K562 (cell line): ENCODE measurements at regions not wholly inside any gene's neighbourhood (a gene's known extent, or its start where the extent isn't known, plus 50 kb on each side); places are given as distances from the start of the nearest gene placed in this dataset.

Experiments
- ATAC-seq: fragments of 200-7000 bp; cut with Tn5 transposase; 3 replicates; pipeline ENCODE4 v1.9.1; 2020; ENCODE audit warnings: moderate library complexity
- BruUV-seq: library from RNA; stranded (reverse); fragments of 400-500 nt; replicated peaks from 2 replicates; lab custom pipeline; 2021; lab: Mats Ljungman, UMichigan
- CTCF ChIA-PET: fragments of 300-600 bp; formaldehyde crosslinking; extraction: SDS; loops from one replicate; lab custom pipeline; 2021; ENCODE audit warnings: low intra/inter-chr PET ratio; lab: Yijun Ruan, JAX
- POLR2A ChIA-PET: fragments of 300-600, 350-650 bp; sonication (Branson Sonifier 250); formaldehyde crosslinking; extraction: SDS; loops from one replicate; lab custom pipeline; 2021; ENCODE audit warnings: antibody characterized with exemption, inconsistent platforms; lab: Yijun Ruan, JAX
- DNase-seq, 4 experiments: peaks; one replicate each; pipeline versions ENCODE4 v3.0.0 to v3.0.0-alpha.2; 2011 to 2018; ENCODE audit warnings: low spot score in 3 of 4, mixed read lengths in 3 of 4; ENCODE audit errors: extremely low read depth in 1 of 4
- FAIRE-seq: peaks from 2 replicates; lab custom pipeline; 2011; peaks lifted over from hg19 to GRCh38; lab: Jason Lieb, UNC
- H2AFZ ChIP-seq: 2 replicates; pipeline ENCODE4 v1.6.0; 2011; ENCODE audit warnings: low read depth, low read length, control low read depth, inconsistent platforms
- H3K27ac ChIP-seq: fragments of 200-600 bp; 3 replicates; pipeline ENCODE4 v1.8.0; 2011; ENCODE audit warnings: low read depth, mild to moderate bottlenecking, control low read depth, inconsistent platforms, low read length, moderate library complexity, mixed read lengths; ENCODE audit errors: extremely low read depth
- H3K27me3 ChIP-seq, 2 experiments: fragments of 300-600 bp in 1 of 2; 2 replicates in 1 of 2; 3 replicates in 1 of 2; pipeline versions ENCODE4 v1.6.0 to v1.8.0; 2011; ENCODE audit warnings: inconsistent platforms in 2 of 2, low read length in 2 of 2, mild to moderate bottlenecking in 1 of 2, mixed read lengths in 1 of 2, moderate library complexity in 1 of 2; ENCODE audit not compliant: control insufficient read depth in 2 of 2, insufficient read depth in 2 of 2
- H3K36me3 ChIP-seq: fragments of 300-600 bp; 3 replicates; pipeline ENCODE4 v1.8.0; 2011; ENCODE audit warnings: mild to moderate bottlenecking, low read length, inconsistent platforms; ENCODE audit not compliant: control insufficient read depth, insufficient read depth
- H3K4me1 ChIP-seq, 2 experiments: fragments of 200-600 bp in 1 of 2; replicated peaks in 1 of 2; 2 replicates in 1 of 2; 3 replicates in 1 of 2; pipeline versions ENCODE4 v1.5.1 to v1.8.0; 2011; ENCODE audit warnings: inconsistent platforms in 2 of 2, low read length in 2 of 2, mild to moderate bottlenecking in 1 of 2, mixed read lengths in 1 of 2, moderate library complexity in 1 of 2; ENCODE audit not compliant: control insufficient read depth in 2 of 2, insufficient read depth in 2 of 2
- H3K4me2 ChIP-seq: 2 replicates; pipeline ENCODE4 v1.6.1; 2011; ENCODE audit warnings: low read length, control low read depth, inconsistent platforms, mixed read lengths; ENCODE audit not compliant: insufficient read depth
- H3K4me3 ChIP-seq: fragments of 200-600 bp; sonication (generic), shearing (Covaris generic); 2 replicates; pipeline ENCODE4 v1.5.1; 2016; ENCODE audit warnings: control low read depth, inconsistent platforms
- H3K79me2 ChIP-seq: fragments of 200-600 bp; 3 replicates; pipeline ENCODE4 v1.8.0; 2011; ENCODE audit warnings: low read length, inconsistent platforms; ENCODE audit not compliant: control insufficient read depth, insufficient read depth
- H3K9ac ChIP-seq, 2 experiments: 2 replicates each; pipeline versions ENCODE4 v1.6.0 to v1.6.1; 2011; ENCODE audit warnings: low read depth in 2 of 2, low read length in 2 of 2, control low read depth in 1 of 2, inconsistent platforms in 1 of 2, mild to moderate bottlenecking in 1 of 2, mixed read lengths in 1 of 2; ENCODE audit not compliant: insufficient read depth in 1 of 2
- H3K9me1 ChIP-seq: one replicate; pipeline ENCODE4 v1.6.0; 2011; ENCODE audit warnings: inconsistent platforms, mild to moderate bottlenecking, low read length, moderate library complexity; ENCODE audit not compliant: control insufficient read depth, insufficient read depth
- H3K9me3 ChIP-seq: replicated peaks from 2 replicates; pipeline ENCODE4 v1.5.1; 2011; ENCODE audit warnings: low read depth, low read length, inconsistent platforms; ENCODE audit not compliant: control insufficient read depth, insufficient read depth
- H4K20me1 ChIP-seq: replicated peaks from 2 replicates; pipeline ENCODE4 v1.6.1; 2011; ENCODE audit warnings: low read length, inconsistent platforms, mixed read lengths; ENCODE audit not compliant: control insufficient read depth, insufficient read depth
- CREBBP ChIP-seq: IDR thresholded peaks from one replicate; pipeline ENCODE4 v1.6.1; 2012; ENCODE audit warnings: low read depth, mild to moderate bottlenecking, control low read depth, inconsistent platforms, low read length
- RREB1 ChIP-seq: fragments of 250-450 bp; sonication (Bioruptor Pico); IDR thresholded peaks from 2 replicates; pipeline ENCODE4 v1.4.0; 2020
- TFE3 ChIP-seq: fragments of 450-650 bp; formaldehyde crosslinking; IDR thresholded peaks from 2 replicates; pipeline ENCODE4 v1.4.0; 2020; ENCODE audit warnings: mild to moderate bottlenecking, mixed read lengths
- WGBS: fragments of 100-300 bp; shearing (Covaris generic); methylation state at CpG from one replicate; pipeline ENCODE4 v1.1.6; 2016; ENCODE audit warnings: low coverage, mixed read lengths; ENCODE audit not compliant: insufficient coverage; ENCODE audit errors: missing lambda C conversion rate; 5-methylcytosine and 5-hydroxymethylcytosine counted together
- in situ Hi-C: fragments of 300-500 bp; cut with MboI; formaldehyde crosslinking; loops from 4 replicates; pipeline ENCODE4 v1.15.0; 2018; ENCODE audit warnings: inconsistent platforms, mixed read lengths
- intact Hi-C: fragments of 100-400 bp; cut with micrococcal nuclease; formaldehyde crosslinking; loops from 2 replicates; pipeline ENCODE4 v1.14.2; 2022

GRCh38 chr4:29013341-29013740 lies 1706.8 kb upstream of the PCDH7 start (continued):
- TF ChIP-seq RREB1: no peak

- Histone ChIP-seq H3K4me2 (no peak overlapping the region), H3K4me1 (no peaks in the 10 kb centered on the region), H3K79me2 (no peaks in the 10 kb centered on the region), H3K36me3 (no peaks in the 10 kb centered on the region), H3K9me1 (no peaks in the 10 kb centered on the region), H3K4me3 (no peak overlapping the region), H3K9ac (no peak overlapping the region), H3K9me3 (no peaks in the 10 kb centered on the region), H3K27me3 (no peaks in the 10 kb centered on the region), H2AFZ (no peak overlapping the region), H3K27ac (no peak overlapping the region), H4K20me1 (no peaks in the 10 kb centered on the region)
- no peak for TF ChIP-seq CREBBP
- TF ChIP-seq TFE3: peak; percentile 86
- ChIA-PET POLR2A (no interaction called here), CTCF (no interaction called here)
- in situ Hi-C loops: no loop called here
- DNase-seq (no peak), ATAC-seq (no peak), FAIRE-seq (no peak)
- BruUV-seq: no TSS peak
- intact Hi-C loops: no loop called here
- WGBS: 2% methylated on average over 4 of the region's 4 CpGs
Measured at GRCh38 chr4:29014555-29014954, 1705.6 kb upstream of the PCDH7 start.
